22Rv1 (cell line): ENCODE measurements at regions not wholly inside any gene's neighbourhood (a gene's known extent, or its start where the extent isn't known, plus 50 kb on each side); places are given as distances from the start of the nearest gene placed in this dataset.

Source experiments
- H3K27ac ChIP-seq: fragments of 450-650 bp; 2 replicates; pipeline ENCODE4 v1.5.1; 2017
- ZFX ChIP-seq: fragments of 450-650 bp; IDR thresholded peaks from 2 replicates; pipeline ENCODE4 v1.6.1; 2017; ENCODE audit warnings: antibody characterized with exemption, borderline replicate concordance
- TF ChIP-seq, protein P1 (sequence below): fragments of 450-650 bp; IDR thresholded peaks from 2 replicates; pipeline ENCODE4 v1.5.1; 2017; ENCODE audit warnings: mild to moderate bottlenecking

DNA sequence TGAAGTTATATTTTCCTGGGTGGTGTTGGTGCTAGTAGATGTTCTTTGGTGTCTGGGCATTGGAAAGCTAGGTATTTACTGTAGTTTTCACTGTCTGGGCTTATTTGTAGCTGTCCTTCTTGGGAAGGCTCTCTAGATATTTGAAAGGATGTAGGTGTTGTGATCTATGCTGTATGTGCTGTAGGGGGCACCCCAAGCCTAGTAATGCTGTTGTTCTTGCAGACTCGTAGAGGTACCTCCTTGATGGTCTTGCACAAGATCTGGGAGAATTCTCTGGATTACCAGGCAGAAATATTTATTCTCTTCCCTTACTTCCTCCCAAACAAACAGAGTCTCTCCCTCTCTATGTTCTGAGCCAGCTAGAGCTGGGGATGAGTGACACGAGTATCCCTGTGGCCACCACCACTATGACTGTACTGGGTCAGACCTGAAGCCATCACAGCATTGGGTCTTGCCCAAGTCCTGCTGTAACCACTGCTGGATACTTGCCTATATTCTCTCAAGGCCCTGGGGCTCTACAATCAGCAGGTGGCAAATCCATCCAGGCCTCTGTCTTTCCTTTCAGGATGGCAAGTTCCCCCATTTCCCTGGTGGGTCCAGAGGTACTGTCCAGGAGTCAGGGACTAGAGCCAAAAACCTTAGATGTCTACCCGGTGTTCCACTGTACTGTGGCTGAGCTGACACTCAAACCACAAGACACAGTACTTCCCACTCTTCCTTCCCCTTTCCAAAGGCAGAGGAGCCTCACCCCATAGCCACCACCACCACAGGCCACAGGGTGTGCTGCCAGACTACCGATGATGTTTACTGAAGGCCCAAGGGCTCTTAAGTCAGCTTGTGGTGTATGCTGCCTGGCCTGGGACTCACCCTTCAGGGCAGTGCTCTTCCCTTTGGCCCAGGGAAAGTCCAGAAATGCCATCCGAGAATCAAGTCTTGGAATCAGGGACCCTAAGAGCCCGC, 195.2 kb upstream of the DPPA4 start:
- no peak overlapping the region for H3K27ac ChIP-seq
- TF ChIP-seq, protein P1, sequence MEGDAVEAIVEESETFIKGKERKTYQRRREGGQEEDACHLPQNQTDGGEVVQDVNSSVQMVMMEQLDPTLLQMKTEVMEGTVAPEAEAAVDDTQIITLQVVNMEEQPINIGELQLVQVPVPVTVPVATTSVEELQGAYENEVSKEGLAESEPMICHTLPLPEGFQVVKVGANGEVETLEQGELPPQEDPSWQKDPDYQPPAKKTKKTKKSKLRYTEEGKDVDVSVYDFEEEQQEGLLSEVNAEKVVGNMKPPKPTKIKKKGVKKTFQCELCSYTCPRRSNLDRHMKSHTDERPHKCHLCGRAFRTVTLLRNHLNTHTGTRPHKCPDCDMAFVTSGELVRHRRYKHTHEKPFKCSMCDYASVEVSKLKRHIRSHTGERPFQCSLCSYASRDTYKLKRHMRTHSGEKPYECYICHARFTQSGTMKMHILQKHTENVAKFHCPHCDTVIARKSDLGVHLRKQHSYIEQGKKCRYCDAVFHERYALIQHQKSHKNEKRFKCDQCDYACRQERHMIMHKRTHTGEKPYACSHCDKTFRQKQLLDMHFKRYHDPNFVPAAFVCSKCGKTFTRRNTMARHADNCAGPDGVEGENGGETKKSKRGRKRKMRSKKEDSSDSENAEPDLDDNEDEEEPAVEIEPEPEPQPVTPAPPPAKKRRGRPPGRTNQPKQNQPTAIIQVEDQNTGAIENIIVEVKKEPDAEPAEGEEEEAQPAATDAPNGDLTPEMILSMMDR: peak; percentile 38
- TF ChIP-seq ZFX: no peak

DNA sequence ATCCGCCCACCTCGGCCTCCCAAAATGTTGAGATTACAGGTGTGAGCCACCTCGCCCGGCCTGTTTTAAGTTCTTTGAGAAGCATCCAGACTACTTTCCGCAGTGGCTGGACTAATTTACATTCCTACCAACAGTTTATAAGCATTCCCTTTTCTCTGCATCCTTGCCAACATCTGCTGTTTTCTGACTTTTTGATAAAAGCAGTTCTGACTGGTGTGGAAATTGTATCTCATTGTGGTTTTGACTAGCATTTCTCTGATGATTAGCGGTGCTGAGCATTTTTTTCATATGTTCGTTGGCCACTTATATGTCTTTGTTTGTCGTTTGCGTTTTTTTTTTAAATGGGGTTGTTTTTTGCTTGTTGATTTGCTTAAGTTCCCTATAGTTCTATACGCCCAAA, 208.4 kb upstream of the DPPA4 start:
- no peak overlapping the region for H3K27ac ChIP-seq
- no peak for TF ChIP-seq ZFX
- TF ChIP-seq, protein P1: no peak

DNA sequence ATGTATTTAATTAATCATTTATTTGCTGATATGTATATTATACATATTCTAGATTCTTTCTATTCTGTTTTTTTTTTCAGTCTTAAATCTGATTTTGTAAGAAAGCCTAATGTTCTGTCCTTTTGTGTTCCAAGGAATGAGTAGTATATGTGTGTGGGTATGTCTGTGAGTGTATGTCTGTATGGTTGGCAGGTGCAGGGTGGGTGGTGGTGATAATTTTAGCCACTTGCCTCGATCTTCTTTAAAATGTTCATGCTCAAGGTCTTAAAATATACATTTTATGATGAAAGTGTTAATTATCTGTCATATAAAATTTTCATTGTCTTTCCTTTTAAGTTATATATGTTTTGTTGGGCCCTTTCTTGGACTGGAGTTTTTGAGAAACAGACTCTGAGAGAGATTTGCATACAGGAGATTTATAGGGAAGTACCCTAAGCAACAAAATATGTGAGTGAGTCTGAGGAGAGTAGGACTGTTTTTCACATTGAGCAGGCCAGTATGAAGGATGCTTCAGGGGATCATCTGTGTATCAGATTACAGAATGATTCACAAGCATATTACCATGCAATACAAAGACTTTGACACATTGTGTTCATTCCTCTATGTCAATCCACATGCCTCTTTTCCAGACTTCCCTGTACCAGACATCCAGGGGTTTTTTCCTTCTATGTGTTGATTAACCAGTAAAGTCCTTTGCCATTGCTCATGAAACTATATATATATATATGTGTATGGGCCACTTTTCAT, 211.0 kb upstream of the DPPA4 start:
- TF ChIP-seq, protein P1: no peak
- no peak for TF ChIP-seq ZFX
- H3K27ac ChIP-seq: no peak overlapping the region

DNA sequence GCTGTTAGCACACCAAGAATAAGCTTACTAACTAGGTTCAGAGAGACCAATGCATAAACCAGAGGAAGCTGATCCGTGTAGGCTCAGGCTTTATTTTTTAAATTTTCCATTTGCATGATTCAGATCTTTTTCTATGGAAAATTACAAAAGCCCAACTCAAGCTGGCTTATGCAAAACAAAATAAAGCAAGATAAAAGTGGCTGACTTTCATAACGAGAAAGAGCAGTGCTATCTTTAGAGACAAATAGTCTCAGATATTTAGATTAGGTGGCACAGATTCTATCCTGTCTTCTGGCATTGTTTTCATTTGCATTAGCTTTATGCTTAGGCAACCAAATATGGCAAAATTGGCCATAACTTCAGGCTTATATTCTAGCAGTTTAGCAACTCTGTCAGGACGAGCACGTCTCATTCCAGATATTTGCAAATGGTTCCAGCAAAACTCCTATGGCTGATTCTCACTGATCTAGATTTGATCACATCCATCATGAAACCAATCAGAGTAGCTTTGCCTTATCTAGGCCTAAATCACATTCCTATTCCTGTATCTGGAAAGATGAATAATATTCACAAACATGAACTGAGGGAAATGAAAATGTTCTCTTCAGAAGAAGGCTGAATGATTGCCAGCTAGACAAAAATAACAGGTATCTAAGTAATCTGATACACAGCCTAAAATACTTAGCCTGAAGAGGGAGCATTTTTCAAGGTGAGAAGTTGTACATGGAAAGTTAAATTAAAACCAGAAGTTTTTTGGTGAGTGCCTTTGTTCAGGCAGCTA, 216.4 kb upstream of the DPPA4 start:
- TF ChIP-seq, protein P1: peak; percentile 28
- TF ChIP-seq ZFX: no peak
- H3K27ac ChIP-seq: no peak overlapping the region

DNA sequence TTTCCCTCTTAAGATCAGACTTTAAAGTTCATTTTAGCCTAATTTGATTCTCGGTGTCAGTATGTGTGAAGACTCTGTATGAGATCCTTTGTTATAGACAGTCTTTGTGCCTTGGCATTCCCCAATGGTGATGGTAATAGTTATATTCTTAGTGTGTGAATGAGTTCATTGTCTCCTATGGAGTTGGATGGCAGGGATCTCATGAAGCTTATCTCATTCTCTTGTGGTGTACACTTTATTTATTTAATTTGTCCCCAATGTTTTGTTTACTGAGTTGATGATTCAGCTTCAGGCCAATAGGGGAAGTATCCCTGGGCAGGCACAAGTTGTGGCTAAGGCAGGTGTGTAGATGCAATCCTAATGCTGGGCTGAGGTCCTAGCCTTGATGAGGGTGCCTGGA, 222.0 kb upstream of the DPPA4 start:
- no peak overlapping the region for H3K27ac ChIP-seq
- TF ChIP-seq, protein P1: no peak
- no peak for TF ChIP-seq ZFX

DNA sequence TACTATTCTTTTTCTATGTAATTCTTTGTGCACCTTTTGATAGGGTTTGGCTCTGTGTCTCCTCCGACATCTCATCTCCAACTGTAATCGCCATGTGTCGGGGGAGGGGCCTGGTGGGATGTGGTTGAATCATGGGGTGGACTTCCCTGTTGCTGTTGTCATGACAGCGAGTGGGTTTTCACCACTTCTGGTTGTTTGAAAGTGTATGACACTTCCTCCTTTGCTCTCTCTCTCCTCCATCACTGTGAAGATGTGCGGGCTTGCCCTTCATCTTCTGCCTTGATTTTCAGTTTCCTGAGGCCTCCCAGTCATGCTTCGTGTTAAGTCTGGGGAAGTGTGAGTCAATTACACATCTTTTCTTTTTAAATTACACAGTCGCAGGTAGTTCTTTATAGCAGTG, 225.8 kb upstream of the DPPA4 start:
- TF ChIP-seq, protein P1: no peak
- H3K27ac ChIP-seq: no peak overlapping the region
